A549 (cell line): ENCODE measurements at regions not wholly inside any gene's neighbourhood (a gene's known extent, or its start where the extent isn't known, plus 50 kb on each side); places are given as distances from the start of the nearest gene placed in this dataset.

Experiments
- ATAC-seq, 2 experiments: fragments of 200-7000 bp in 1 of 2; fragments of >200 bp in 1 of 2; cut with Nextera tagmentation in 1 of 2; cut with Tn5 transposase in 1 of 2; 3 replicates each; pipeline versions ENCODE4 v1.8.0 to v1.9.1; 2018 to 2020; ENCODE audit warnings: mild to moderate bottlenecking in 1 of 2, moderate library complexity in 1 of 2
- CTCF ChIA-PET: fragments of 300-600 bp; sonication (Branson Sonifier 250); formaldehyde crosslinking; extraction: SDS; loops from one replicate; lab custom pipeline; 2021; ENCODE audit warnings: antibody characterized with exemption, inconsistent platforms; lab: Yijun Ruan, JAX
- POLR2A ChIA-PET: fragments of 350-600 bp; formaldehyde crosslinking; extraction: SDS; loops from one replicate; lab custom pipeline; 2021; ENCODE audit warnings: antibody characterized with exemption, inconsistent platforms; lab: Yijun Ruan, JAX
- DNase-seq, 2 experiments: peaks; one replicate each; pipeline versions ENCODE4 v3.0.0 to v3.0.0-alpha.2; 2011 to 2016; ENCODE audit warnings: low read depth in 1 of 2, low spot score in 1 of 2
- FAIRE-seq: peaks from 2 replicates; lab custom pipeline; 2011; peaks lifted over from hg19 to GRCh38; lab: Jason Lieb, UNC
- H3K27ac ChIP-seq, 2 experiments: fragments of >200 bp; sonication (Bioruptor Twin); formaldehyde crosslinking; 3 replicates each; pipeline ENCODE4 v1.5.1; 2016 to 2017
- H3K4me1 ChIP-seq: fragments of >200 bp; sonication (Bioruptor Twin); formaldehyde crosslinking; 3 replicates; pipeline ENCODE4 v1.6.1; 2016
- H3K4me2 ChIP-seq: fragments of >200 bp; sonication (Bioruptor Twin); formaldehyde crosslinking; 3 replicates; pipeline ENCODE4 v1.6.1; 2016
- H3K4me3 ChIP-seq: fragments of >200 bp; sonication (Bioruptor Twin); formaldehyde crosslinking; 3 replicates; pipeline ENCODE4 v1.5.1; 2016
- H3K9me3 ChIP-seq: fragments of >200 bp; sonication (Bioruptor Twin); formaldehyde crosslinking; 3 replicates; pipeline ENCODE4 v1.6.1; 2016
- BHLHE40 ChIP-seq: IDR thresholded peaks from 2 replicates; pipeline ENCODE4 v1.6.1; 2012; ENCODE audit warnings: low read depth, low read length, inconsistent platforms
- CBX2 ChIP-seq: fragments of 200-600 bp; sonication (generic); IDR thresholded peaks from 2 replicates; pipeline ENCODE4 v1.6.1; 2016; ENCODE audit warnings: low read depth, mild to moderate bottlenecking, borderline replicate concordance
- CBX8 ChIP-seq: fragments of 200-600 bp; sonication (generic); IDR thresholded peaks from 2 replicates; pipeline ENCODE4 v1.6.1; 2016
- CHD4 ChIP-seq: fragments of 200-600 bp; sonication (generic); IDR thresholded peaks from 2 replicates; pipeline ENCODE4 v1.6.1; 2016; ENCODE audit warnings: antibody characterized with exemption, mild to moderate bottlenecking, borderline replicate concordance
- EP300 ChIP-seq, 2 experiments: fragments of >200 bp; sonication (Bioruptor Twin); formaldehyde crosslinking; IDR thresholded peaks; 2 replicates in 1 of 2; 3 replicates in 1 of 2; pipeline ENCODE4 v1.6.1; 2016 to 2017
- ESRRA ChIP-seq: fragments of 150-350 bp; IDR thresholded peaks from 2 replicates; pipeline ENCODE4 v1.6.1; 2014; ENCODE audit warnings: mild to moderate bottlenecking, low read length, borderline replicate concordance
- FOXS1 ChIP-seq: fragments of 250-450 bp; sonication (Bioruptor Pico); IDR thresholded peaks from 2 replicates; pipeline ENCODE4 v1.5.0; 2020; ENCODE audit warnings: mild to moderate bottlenecking, moderate library complexity
- HDAC2 ChIP-seq: fragments of 200-600 bp; sonication (generic); IDR thresholded peaks from 2 replicates; pipeline ENCODE4 v1.6.1; 2016
- HOXA7 ChIP-seq: fragments of 250-450 bp; sonication (Bioruptor Pico); IDR thresholded peaks from 2 replicates; pipeline ENCODE4 v1.5.0; 2020; ENCODE audit warnings: mild to moderate bottlenecking, moderate library complexity
- HOXB5 ChIP-seq: fragments of 250-450 bp; sonication (Bioruptor Pico); IDR thresholded peaks from 2 replicates; pipeline ENCODE4 v1.5.0; 2020; ENCODE audit warnings: mild to moderate bottlenecking, moderate library complexity
- JUNB ChIP-seq: fragments of >200 bp; sonication (Bioruptor Twin); formaldehyde crosslinking; IDR thresholded peaks from 2 replicates; pipeline ENCODE4 v1.6.1; 2016
- KDM5A ChIP-seq: fragments of 200-600 bp; sonication (generic); IDR thresholded peaks from 2 replicates; pipeline ENCODE4 v1.6.1; 2016; ENCODE audit warnings: antibody characterized with exemption, mild to moderate bottlenecking
- MYC ChIP-seq: IDR thresholded peaks from 2 replicates; pipeline ENCODE4 v1.6.1; 2012; ENCODE audit warnings: mild to moderate bottlenecking, inconsistent platforms, low read length, improper control_type of control experiment, borderline replicate concordance
- NPAS2 ChIP-seq: fragments of 250-450 bp; sonication (Bioruptor Pico); IDR thresholded peaks from 2 replicates; pipeline ENCODE4 v1.8.0; 2022; ENCODE audit warnings: mild to moderate bottlenecking, moderate library complexity, borderline replicate concordance
- POLR2AphosphoS2 ChIP-seq: conservative IDR thresholded peaks from 2 replicates; pipeline ENCODE4 v1.6.1; 2012; ENCODE audit warnings: low read length, improper control_type of control experiment, inconsistent platforms
- RAD21 ChIP-seq, 2 experiments: fragments of >200 bp in 1 of 2; sonication (Bioruptor Twin) in 1 of 2; formaldehyde crosslinking in 1 of 2; IDR thresholded peaks in 1 of 2; conservative IDR thresholded peaks in 1 of 2; 2 replicates in 1 of 2; 3 replicates in 1 of 2; pipeline ENCODE4 v1.6.1; 2012 to 2018; ENCODE audit warnings: inconsistent platforms in 1 of 2
- RARB ChIP-seq: fragments of 250-450 bp; sonication (Bioruptor Pico); IDR thresholded peaks from 2 replicates; pipeline ENCODE4 v1.8.0; 2021; ENCODE audit warnings: mild to moderate bottlenecking, moderate library complexity
- RNF2 ChIP-seq: fragments of 200-600 bp; sonication (generic); IDR thresholded peaks from 2 replicates; pipeline ENCODE4 v1.6.1; 2016; ENCODE audit warnings: low read depth, mild to moderate bottlenecking, antibody characterized with exemption, moderate library complexity, borderline replicate concordance
- TP53 ChIP-seq: fragments of 250-450 bp; sonication (Bioruptor Pico); IDR thresholded peaks from 2 replicates; pipeline ENCODE4 v1.5.0; 2021; ENCODE audit warnings: mild to moderate bottlenecking, moderate library complexity
- ZC3H11A ChIP-seq: fragments of 450-650 bp; IDR thresholded peaks from 2 replicates; pipeline ENCODE4 v1.6.1; 2014; ENCODE audit warnings: antibody characterized with exemption, mild to moderate bottlenecking
- ZFP36 ChIP-seq: fragments of 450-650 bp; IDR thresholded peaks from 2 replicates; pipeline ENCODE4 v1.6.1; 2014; ENCODE audit warnings: borderline replicate concordance; ENCODE audit not compliant: partially characterized antibody
- ZNF302 ChIP-seq: fragments of 250-450 bp; sonication (Bioruptor Pico); IDR thresholded peaks from 2 replicates; pipeline ENCODE4 v1.9.0; 2021; ENCODE audit warnings: inconsistent platforms, mild to moderate bottlenecking, moderate library complexity
- ZSCAN20 ChIP-seq: fragments of 250-450 bp; sonication (Bioruptor Pico); IDR thresholded peaks from 2 replicates; pipeline ENCODE4 v1.8.0; 2022; ENCODE audit warnings: mild to moderate bottlenecking, moderate library complexity
- WGBS: methylation state at CpG from one replicate; pipeline ENCODE4 v1.1.6; 2017; ENCODE audit errors: missing lambda C conversion rate; 5-methylcytosine and 5-hydroxymethylcytosine counted together
- TF ChIP-seq, protein P1 (sequence below): IDR thresholded peaks from 2 replicates; pipeline ENCODE4 v1.6.1; 2012; ENCODE audit warnings: low read depth, borderline replicate concordance
- TF ChIP-seq, protein P2 (sequence below): fragments of >200 bp; sonication (Bioruptor Twin); formaldehyde crosslinking; IDR thresholded peaks from 2 replicates; pipeline ENCODE4 v1.6.1; 2016
- TF ChIP-seq, protein P3 (sequence below): IDR thresholded peaks from 2 replicates; pipeline ENCODE4 v1.6.1; 2012
- TF ChIP-seq, protein P4 (sequence below): fragments of 450-650 bp; IDR thresholded peaks from 2 replicates; pipeline ENCODE4 v1.6.1; 2014; ENCODE audit warnings: antibody characterized with exemption
- TF ChIP-seq, protein P5 (sequence below): fragments of 250-450 bp; sonication (Bioruptor Pico); IDR thresholded peaks from 2 replicates; pipeline ENCODE4 v1.5.0; 2020; ENCODE audit warnings: low read depth, mild to moderate bottlenecking, moderate library complexity
- TF ChIP-seq, protein P6 (sequence below): fragments of 150-350 bp; IDR thresholded peaks from 2 replicates; pipeline ENCODE4 v1.6.1; 2014; ENCODE audit warnings: low read depth, mild to moderate bottlenecking, low read length
- TF ChIP-seq, protein P7 (sequence below): fragments of 250-450 bp; sonication (Bioruptor Pico); IDR thresholded peaks from 2 replicates; pipeline ENCODE4 v1.5.0; 2021; ENCODE audit warnings: mild to moderate bottlenecking, moderate library complexity, borderline replicate concordance

DNA sequence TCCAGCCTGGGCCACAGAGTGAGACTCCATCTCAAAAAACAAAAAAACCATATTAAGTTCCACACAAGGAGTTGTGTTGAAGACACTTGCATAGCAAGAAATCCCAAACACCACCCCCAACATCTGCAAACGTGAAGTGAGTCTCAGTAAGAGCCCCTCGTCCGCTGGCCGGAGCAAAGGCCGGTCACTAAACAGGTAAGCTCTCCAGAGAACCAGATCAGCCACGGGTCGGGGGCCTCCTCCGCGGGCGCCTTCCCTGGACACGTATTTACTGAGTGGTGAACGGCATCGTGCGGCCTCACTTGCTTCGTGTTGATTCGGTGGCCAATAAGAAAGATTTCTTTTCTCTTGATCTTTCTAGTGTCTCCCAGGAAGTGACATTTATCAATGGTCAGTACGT is 93.6 kb downstream of the MRPL36 start:
- Histone ChIP-seq H3K4me1 (no peaks in the 10 kb centered on the region), H3K4me3 (no peak overlapping the region), H3K4me2 (no peak overlapping the region), H3K9me3 (no peaks in the 10 kb centered on the region), H3K27ac (no peak overlapping the region)
- ChIA-PET CTCF (no interaction called here), POLR2A (no interaction called here)
- TF ChIP-seq RAD21 (conservative IDR thresholded peaks at IDR 0.05 in 1 of 2, IDR thresholded peaks at IDR 0.05 in 1 of 2) (no peak), TP53 (CRISPR knock-in tag) (no peak), POLR2AphosphoS2 (no peak), JUNB (no peak), HOXB5 (CRISPR knock-in tag) (no peak), CHD4 (no peak), CBX8 (no peak), HDAC2 (no peak), KDM5A (no peak), EP300 (IDR thresholded peaks at IDR 0.05) (no peak), FOXS1 (CRISPR knock-in tag) (no peak)
- TF ChIP-seq, protein P1, sequence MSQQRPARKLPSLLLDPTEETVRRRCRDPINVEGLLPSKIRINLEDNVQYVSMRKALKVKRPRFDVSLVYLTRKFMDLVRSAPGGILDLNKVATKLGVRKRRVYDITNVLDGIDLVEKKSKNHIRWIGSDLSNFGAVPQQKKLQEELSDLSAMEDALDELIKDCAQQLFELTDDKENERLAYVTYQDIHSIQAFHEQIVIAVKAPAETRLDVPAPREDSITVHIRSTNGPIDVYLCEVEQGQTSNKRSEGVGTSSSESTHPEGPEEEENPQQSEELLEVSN: no peak
- ATAC-seq: no peak
- no peak for FAIRE-seq
- 67% methylated on average over 17 of the region's 17 CpGs for WGBS
- DNase-seq: no peak

DNA sequence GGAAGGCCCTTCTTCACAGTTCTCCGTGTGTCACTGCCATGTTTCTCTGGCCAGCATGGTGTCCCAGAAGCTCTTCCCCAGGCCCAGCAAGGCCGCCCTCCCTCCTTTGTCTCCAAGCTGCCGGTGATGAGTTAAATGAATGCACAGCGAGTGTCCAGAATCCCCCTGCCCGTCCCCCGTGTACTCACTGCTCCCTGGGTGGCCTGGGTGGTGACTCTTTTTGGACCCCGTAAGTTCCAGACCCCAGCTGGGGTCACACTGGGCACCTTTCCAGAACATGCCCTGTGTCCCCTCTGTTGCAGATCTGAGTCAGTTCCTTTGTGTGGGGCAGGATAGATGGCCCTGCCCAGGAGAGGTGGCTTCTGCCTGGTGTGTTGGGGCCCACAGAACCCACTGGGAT is 95.0 kb downstream of the MRPL36 start:
- DNase-seq: no peak
- Histone ChIP-seq H3K4me1 (no peaks in the 10 kb centered on the region), H3K27ac (no peak overlapping the region), H3K4me2 (no peak overlapping the region), H3K4me3 (no peak overlapping the region), H3K9me3 (no peaks in the 10 kb centered on the region)
- no peak for FAIRE-seq
- TF ChIP-seq, protein P2, sequence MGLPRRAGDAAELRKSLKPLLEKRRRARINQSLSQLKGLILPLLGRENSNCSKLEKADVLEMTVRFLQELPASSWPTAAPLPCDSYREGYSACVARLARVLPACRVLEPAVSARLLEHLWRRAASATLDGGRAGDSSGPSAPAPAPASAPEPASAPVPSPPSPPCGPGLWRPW: no peak
- TF ChIP-seq ZSCAN20 (CRISPR knock-in tag) (no peak), RARB (CRISPR knock-in tag) (no peak), HOXA7 (CRISPR knock-in tag) (no peak), ESRRA (no peak), BHLHE40 (no peak)
- ATAC-seq: no peak
- CTCF ChIA-PET: interaction anchor here (1.0 kb wide), 1 partner anchor 36 kb away, joined by 3 read pairs; no protein-coding TSS in a partner anchor
- WGBS: 46% methylated on average over 6 of the region's 7 CpGs
- POLR2A ChIA-PET: no interaction called here

DNA sequence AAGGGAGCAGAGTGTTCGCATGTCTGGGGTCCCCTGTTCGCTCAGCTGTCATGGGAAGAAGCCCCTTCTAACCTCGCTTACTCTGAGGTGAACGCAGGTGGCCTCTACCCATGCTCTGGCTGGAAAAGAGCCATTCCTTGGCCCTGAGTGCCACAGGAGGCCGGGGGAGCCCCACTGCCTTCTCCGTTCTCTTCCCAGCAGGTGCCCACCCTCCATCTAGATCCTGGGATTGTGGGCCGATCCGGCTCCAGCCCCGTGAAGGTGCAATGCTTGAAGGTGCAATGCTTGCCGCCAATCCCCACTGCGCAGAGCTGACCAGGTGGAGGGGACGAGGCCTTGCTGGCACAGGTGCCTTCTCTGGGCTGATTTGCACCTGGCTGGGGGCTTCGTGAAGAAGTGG is 95.4 kb downstream of the MRPL36 start:
- no peak for ATAC-seq
- ChIA-PET CTCF (interaction anchor here (1.0 kb wide), 1 partner anchor 36 kb away, joined by 3 read pairs; no protein-coding TSS in a partner anchor), POLR2A (no interaction called here)
- no peak overlapping the region for H3K4me3 ChIP-seq
- 38% methylated on average over 11 of the region's 13 CpGs for whole genome bisulfite sequencing
- no peak for DNase-seq
- no peaks in the 10 kb centered on the region for H3K9me3 ChIP-seq
- H3K4me1 ChIP-seq: no peaks in the 10 kb centered on the region
- no peak for FAIRE-seq
- no peak overlapping the region for H3K27ac ChIP-seq
- no peak overlapping the region for H3K4me2 ChIP-seq
- TF ChIP-seq ZNF302 (no peak), NPAS2 (no peak), TP53 (CRISPR knock-in tag) (no peak), ZC3H11A (no peak), HDAC2 (no peak), MYC (no peak), RNF2 (no peak), ZFP36 (no peak), KDM5A (no peak), CBX2 (no peak), HOXB5 (CRISPR knock-in tag) (no peak)
- TF ChIP-seq, protein P3, sequence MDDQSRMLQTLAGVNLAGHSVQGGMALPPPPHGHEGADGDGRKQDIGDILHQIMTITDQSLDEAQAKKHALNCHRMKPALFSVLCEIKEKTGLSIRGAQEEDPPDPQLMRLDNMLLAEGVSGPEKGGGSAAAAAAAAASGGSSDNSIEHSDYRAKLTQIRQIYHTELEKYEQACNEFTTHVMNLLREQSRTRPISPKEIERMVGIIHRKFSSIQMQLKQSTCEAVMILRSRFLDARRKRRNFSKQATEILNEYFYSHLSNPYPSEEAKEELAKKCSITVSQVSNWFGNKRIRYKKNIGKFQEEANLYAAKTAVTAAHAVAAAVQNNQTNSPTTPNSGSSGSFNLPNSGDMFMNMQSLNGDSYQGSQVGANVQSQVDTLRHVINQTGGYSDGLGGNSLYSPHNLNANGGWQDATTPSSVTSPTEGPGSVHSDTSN: no peak
- TF ChIP-seq, protein P4, sequence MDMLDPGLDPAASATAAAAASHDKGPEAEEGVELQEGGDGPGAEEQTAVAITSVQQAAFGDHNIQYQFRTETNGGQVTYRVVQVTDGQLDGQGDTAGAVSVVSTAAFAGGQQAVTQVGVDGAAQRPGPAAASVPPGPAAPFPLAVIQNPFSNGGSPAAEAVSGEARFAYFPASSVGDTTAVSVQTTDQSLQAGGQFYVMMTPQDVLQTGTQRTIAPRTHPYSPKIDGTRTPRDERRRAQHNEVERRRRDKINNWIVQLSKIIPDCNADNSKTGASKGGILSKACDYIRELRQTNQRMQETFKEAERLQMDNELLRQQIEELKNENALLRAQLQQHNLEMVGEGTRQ: no peak
- TF ChIP-seq, protein P5, sequence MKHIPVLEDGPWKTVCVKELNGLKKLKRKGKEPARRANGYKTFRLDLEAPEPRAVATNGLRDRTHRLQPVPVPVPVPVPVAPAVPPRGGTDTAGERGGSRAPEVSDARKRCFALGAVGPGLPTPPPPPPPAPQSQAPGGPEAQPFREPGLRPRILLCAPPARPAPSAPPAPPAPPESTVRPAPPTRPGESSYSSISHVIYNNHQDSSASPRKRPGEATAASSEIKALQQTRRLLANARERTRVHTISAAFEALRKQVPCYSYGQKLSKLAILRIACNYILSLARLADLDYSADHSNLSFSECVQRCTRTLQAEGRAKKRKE (CRISPR knock-in tag): no peak
- TF ChIP-seq, protein P6, sequence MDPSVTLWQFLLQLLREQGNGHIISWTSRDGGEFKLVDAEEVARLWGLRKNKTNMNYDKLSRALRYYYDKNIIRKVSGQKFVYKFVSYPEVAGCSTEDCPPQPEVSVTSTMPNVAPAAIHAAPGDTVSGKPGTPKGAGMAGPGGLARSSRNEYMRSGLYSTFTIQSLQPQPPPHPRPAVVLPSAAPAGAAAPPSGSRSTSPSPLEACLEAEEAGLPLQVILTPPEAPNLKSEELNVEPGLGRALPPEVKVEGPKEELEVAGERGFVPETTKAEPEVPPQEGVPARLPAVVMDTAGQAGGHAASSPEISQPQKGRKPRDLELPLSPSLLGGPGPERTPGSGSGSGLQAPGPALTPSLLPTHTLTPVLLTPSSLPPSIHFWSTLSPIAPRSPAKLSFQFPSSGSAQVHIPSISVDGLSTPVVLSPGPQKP: no peak
- TF ChIP-seq, protein P7, sequence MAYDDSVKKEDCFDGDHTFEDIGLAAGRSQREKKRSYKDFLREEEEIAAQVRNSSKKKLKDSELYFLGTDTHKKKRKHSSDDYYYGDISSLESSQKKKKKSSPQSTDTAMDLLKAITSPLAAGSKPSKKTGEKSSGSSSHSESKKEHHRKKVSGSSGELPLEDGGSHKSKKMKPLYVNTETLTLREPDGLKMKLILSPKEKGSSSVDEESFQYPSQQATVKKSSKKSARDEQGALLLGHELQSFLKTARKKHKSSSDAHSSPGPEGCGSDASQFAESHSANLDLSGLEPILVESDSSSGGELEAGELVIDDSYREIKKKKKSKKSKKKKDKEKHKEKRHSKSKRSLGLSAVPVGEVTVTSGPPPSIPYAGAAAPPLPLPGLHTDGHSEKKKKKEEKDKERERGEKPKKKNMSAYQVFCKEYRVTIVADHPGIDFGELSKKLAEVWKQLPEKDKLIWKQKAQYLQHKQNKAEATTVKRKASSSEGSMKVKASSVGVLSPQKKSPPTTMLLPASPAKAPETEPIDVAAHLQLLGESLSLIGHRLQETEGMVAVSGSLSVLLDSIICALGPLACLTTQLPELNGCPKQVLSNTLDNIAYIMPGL: no peak
